Stomach (tissue), 8 donors: ENCODE measurements at regions not wholly inside any gene's neighbourhood (a gene's known extent, or its start where the extent isn't known, plus 50 kb on each side); places are given as distances from the start of the nearest gene placed in this dataset.
A peak's percentile ranks its signal among the peaks of the same experiment; 100 is the strongest.

Experiments used
- DNase-seq, 2 donors: peaks; one replicate each; pipeline versions ENCODE4 v3.0.0 to v3.0.0-alpha.2; 2013 to 2019
- H3K27ac ChIP-seq, 5 donors: fragments of 200-600 bp in 4 of 5; sonication (generic) in 4 of 5; one replicate each; pipeline ENCODE4 v1.5.1; 2013 to 2019; ENCODE audit warnings: mild to moderate bottlenecking in 1 of 5, moderate library complexity in 1 of 5
- H3K27me3 ChIP-seq, 3 donors: fragments of 200-600 bp; sonication (generic); one replicate each; pipeline ENCODE4 v1.5.1; 2017 to 2019; ENCODE audit warnings: mixed run types in 1 of 3
- H3K36me3 ChIP-seq, 4 donors: fragments of 200-600 bp; sonication (generic); 1 replicate in 3 of 4; 2 replicates in 1 of 4; pipeline ENCODE4 v1.5.1; 2016 to 2019
- H3K4me1 ChIP-seq, 4 donors: fragments of 200-600 bp; sonication (generic); one replicate each; pipeline ENCODE4 v1.5.1; 2016 to 2019
- H3K4me3 ChIP-seq, 4 donors: fragments of 200-600 bp; sonication (generic) in 3 of 4; one replicate each; pipeline ENCODE4 v1.5.1; 2016 to 2019; ENCODE audit warnings: mild to moderate bottlenecking in 1 of 4
- H3K9me3 ChIP-seq, 4 donors: fragments of 200-600 bp; sonication (generic); one replicate each; pipeline ENCODE4 v1.5.1; 2016 to 2019
- EP300 ChIP-seq: sonication (generic); formaldehyde crosslinking; IDR thresholded peaks from one replicate; pipeline ENCODE4 v1.6.1; 2017; ENCODE audit warnings: antibody characterized with exemption
- POLR2A ChIP-seq, 4 donors: fragments of 450-650 bp; IDR thresholded peaks; one replicate each; pipeline ENCODE4 v1.6.1; 2016; ENCODE audit warnings: antibody characterized with exemption in 4 of 4, control low read depth in 2 of 4, mild to moderate bottlenecking in 1 of 4, moderate library complexity in 1 of 4
- POLR2AphosphoS5 ChIP-seq, 3 donors: sonication (generic); formaldehyde crosslinking; IDR thresholded peaks; one replicate each; pipeline ENCODE4 v1.6.1; 2016; ENCODE audit warnings: antibody characterized with exemption in 3 of 3
- WGBS, 5 donors: extraction: QIAGEN DNeasy Blood & Tissue Kit in 3 of 5; methylation state at CpG; one replicate each; pipeline versions ENCODE4 v1.1.5 to v1.1.7; 2013 to 2018; 5-methylcytosine and 5-hydroxymethylcytosine counted together
- intact Hi-C: fragments of 100-400 bp; cut with DNase I; formaldehyde crosslinking; loops from one replicate; pipeline ENCODE4 v1.15.1; 2023; ENCODE audit warnings: low total_unique reads
- TF ChIP-seq, protein P1 (sequence below), 7 experiments: fragments of 450-650 bp in 4 of 7; fragments of 200-600 bp in 3 of 7; sonication (generic) in 3 of 7; IDR thresholded peaks; one replicate each; pipeline ENCODE4 v1.5.1; 2016 to 2019; ENCODE audit warnings: antibody characterized with exemption in 7 of 7, control low read depth in 2 of 7, mild to moderate bottlenecking in 1 of 7
- donor health status: healthy with polysubstance abuse.
- donor health status: Bipolar disorder and iron deficiency.
- donor health status: healthy.

- Histone ChIP-seq H3K27ac (peak overlapping the region in 1 of 5 donors; percentile 10), H3K27me3 (no peaks in the 10 kb centered on the region), H3K4me3 (no peak overlapping the region), H3K36me3 (no peaks in the 10 kb centered on the region), H3K9me3 (peaks cover 0 to 4% (median 0%) of the 10 kb centered on the region in 4 donors), H3K4me1 (no peaks in the 10 kb centered on the region)
- WGBS, 5 donors: 68 to 81% (median 70%) methylated on average over 4 of the region's 4 CpGs
- no peak for DNase-seq
- intact Hi-C loops: no loop called here
- TF ChIP-seq POLR2AphosphoS5 (IDR thresholded peaks at IDR 0.05): no peak
Observed at GRCh38 chr10:3980144-3980543, 195.1 kb upstream of the KLF6 start.

DNA sequence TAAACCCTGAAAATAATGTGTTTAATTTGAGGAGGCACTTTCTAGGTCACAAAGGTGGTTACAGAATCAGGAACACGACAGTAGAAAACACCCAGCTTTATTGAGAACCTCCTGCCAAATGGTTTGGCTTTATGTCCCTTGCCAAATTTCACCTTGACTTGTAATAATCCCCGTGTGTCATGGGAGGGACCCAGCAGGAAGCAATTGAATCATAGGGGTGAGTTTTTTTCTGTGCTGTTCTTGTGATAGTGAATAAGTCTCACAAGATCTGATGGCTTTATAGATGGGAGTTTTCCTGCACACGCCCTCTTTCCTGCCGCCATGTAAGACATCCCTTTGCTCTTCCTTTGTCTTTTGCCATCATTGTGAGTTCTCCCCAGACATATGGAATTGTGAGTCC lies 193.8 kb upstream of the KLF6 start:
- H3K4me3 ChIP-seq: no peak overlapping the region
- 75 to 86% (median 79%) methylated on average over 4 of the region's 4 CpGs for WGBS, 5 donors
- no peak for DNase-seq
- TF ChIP-seq POLR2AphosphoS5 (IDR thresholded peaks at IDR 0.05) (no peak), POLR2A (IDR thresholded peaks at IDR 0.05) (no peak), EP300 (no peak)
- TF ChIP-seq, protein P1, sequence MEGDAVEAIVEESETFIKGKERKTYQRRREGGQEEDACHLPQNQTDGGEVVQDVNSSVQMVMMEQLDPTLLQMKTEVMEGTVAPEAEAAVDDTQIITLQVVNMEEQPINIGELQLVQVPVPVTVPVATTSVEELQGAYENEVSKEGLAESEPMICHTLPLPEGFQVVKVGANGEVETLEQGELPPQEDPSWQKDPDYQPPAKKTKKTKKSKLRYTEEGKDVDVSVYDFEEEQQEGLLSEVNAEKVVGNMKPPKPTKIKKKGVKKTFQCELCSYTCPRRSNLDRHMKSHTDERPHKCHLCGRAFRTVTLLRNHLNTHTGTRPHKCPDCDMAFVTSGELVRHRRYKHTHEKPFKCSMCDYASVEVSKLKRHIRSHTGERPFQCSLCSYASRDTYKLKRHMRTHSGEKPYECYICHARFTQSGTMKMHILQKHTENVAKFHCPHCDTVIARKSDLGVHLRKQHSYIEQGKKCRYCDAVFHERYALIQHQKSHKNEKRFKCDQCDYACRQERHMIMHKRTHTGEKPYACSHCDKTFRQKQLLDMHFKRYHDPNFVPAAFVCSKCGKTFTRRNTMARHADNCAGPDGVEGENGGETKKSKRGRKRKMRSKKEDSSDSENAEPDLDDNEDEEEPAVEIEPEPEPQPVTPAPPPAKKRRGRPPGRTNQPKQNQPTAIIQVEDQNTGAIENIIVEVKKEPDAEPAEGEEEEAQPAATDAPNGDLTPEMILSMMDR (IDR thresholded peaks at IDR 0.05): no peak
- no peaks in the 10 kb centered on the region for H3K27me3 ChIP-seq
- peaks cover 0 to 4% (median 0%) of the 10 kb centered on the region in 4 donors for H3K9me3 ChIP-seq
- no peaks in the 10 kb centered on the region for H3K36me3 ChIP-seq
- intact Hi-C loops: no loop called here
- H3K27ac ChIP-seq: no peak overlapping the region
- H3K4me1 ChIP-seq: no peaks in the 10 kb centered on the region

GRCh38 chr10:3978174-3978573 lies 193.2 kb upstream of the KLF6 start:
- intact Hi-C loops: no loop called here
- no peak for DNase-seq
- 93 to 100% (median 100%) methylated on average over 1 of the region's 1 CpG for WGBS, 5 donors
- H3K4me3 ChIP-seq: no peak overlapping the region
- peaks cover 0 to 2% (median 0%) of the 10 kb centered on the region in 4 donors for H3K9me3 ChIP-seq
- no peak for TF ChIP-seq POLR2A (IDR thresholded peaks at IDR 0.05)
- no peak for TF ChIP-seq EP300
- TF ChIP-seq POLR2AphosphoS5 (IDR thresholded peaks at IDR 0.05): no peak
- TF ChIP-seq, protein P1 (IDR thresholded peaks at IDR 0.05): no peak
- H3K27ac ChIP-seq: no peak overlapping the region
- H3K27me3 ChIP-seq: no peaks in the 10 kb centered on the region
- H3K36me3 ChIP-seq: no peaks in the 10 kb centered on the region
- H3K4me1 ChIP-seq: peaks cover 0 to 5% (median 0%) of the 10 kb centered on the region in 4 donors

GRCh38 chr10:3977761-3978160 lies 192.8 kb upstream of the KLF6 start:
- WGBS, 5 donors: 80 to 91% (median 87%) methylated on average over 6 of the region's 6 CpGs
- TF ChIP-seq EP300 (no peak), POLR2AphosphoS5 (IDR thresholded peaks at IDR 0.05) (no peak), POLR2A (IDR thresholded peaks at IDR 0.05) (no peak)
- TF ChIP-seq, protein P1 (IDR thresholded peaks at IDR 0.05): no peak
- Histone ChIP-seq H3K4me1 (peaks cover 0 to 9% (median 0%) of the 10 kb centered on the region in 4 donors), H3K27ac (no peak overlapping the region), H3K27me3 (no peaks in the 10 kb centered on the region), H3K36me3 (no peaks in the 10 kb centered on the region), H3K9me3 (no peaks in the 10 kb centered on the region), H3K4me3 (no peak overlapping the region)
- DNase-seq: no peak
- intact Hi-C loops: no loop called here

GRCh38 chr10:3976718-3977117 lies 191.7 kb upstream of the KLF6 start:
- DNase-seq: no peak
- TF ChIP-seq POLR2A (IDR thresholded peaks at IDR 0.05) (no peak), POLR2AphosphoS5 (IDR thresholded peaks at IDR 0.05) (no peak), EP300 (no peak)
- TF ChIP-seq, protein P1 (IDR thresholded peaks at IDR 0.05): no peak
- H3K9me3 ChIP-seq: no peaks in the 10 kb centered on the region
- H3K27me3 ChIP-seq: no peaks in the 10 kb centered on the region
- no peak overlapping the region for H3K4me3 ChIP-seq
- no peak overlapping the region for H3K27ac ChIP-seq
- WGBS, 5 donors: 71 to 97% (median 86%) methylated on average over 1 of the region's 1 CpG
- H3K4me1 ChIP-seq: peaks cover 0 to 14% (median 0%) of the 10 kb centered on the region in 4 donors
- intact Hi-C loops: no loop called here
- H3K36me3 ChIP-seq: no peaks in the 10 kb centered on the region
